ENCODE measurements at regions not wholly inside any gene's neighbourhood (a gene's known extent, or its start where the extent isn't known, plus 50 kb on each side); places are given as distances from the start of the nearest gene placed in this dataset.

DNA sequence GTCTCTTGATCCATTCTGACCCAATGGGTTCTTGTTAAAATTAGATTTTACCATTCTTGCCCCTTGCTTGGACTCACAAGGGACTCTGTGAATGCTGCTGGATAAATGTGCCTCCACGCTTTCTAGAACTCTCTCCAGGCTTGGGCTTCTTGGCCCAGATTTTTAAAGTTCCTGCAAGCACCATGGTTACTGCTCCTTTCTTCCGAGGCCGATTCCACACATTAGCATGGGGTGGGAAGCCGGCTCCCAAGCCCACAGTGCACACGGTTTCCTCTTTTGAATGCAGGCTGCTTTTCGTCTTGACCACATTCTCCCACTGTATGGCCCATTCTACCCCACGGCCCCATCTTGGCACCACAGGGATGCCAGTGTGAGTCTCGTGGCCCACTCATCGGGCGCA is 174.3 kb upstream of the PITRM1 start:
- Histone ChIP-seq H3K4me1 (no peaks in the 10 kb centered on the region), H3K4me3 (no peak overlapping the region), H3K36me3 (no peaks in the 10 kb centered on the region), H3K27me3 (no peaks in the 10 kb centered on the region), H3K27ac (no peak overlapping the region), H3K9me3 (no peaks in the 10 kb centered on the region)
- WGBS, 2 donors (ENCODE audit: low coverage in 1 of 2), result 86 to 100% methylated on average over 1 to 10 of the region's 10 CpGs
- intact Hi-C loops (cut with DNase I; ENCODE audit: low total_unique reads), result no loop called here
- no peak for DNase-seq
- in situ Hi-C loops (cut with MboI; ENCODE audit: low pct_ligation_motif_present in 1 of 4, low pct_unique_long_range_greater_than_20kb in 1 of 4, low sequenced_read_pairs in 3 of 4), result no loop called here
- TF ChIP-seq, protein P1, sequence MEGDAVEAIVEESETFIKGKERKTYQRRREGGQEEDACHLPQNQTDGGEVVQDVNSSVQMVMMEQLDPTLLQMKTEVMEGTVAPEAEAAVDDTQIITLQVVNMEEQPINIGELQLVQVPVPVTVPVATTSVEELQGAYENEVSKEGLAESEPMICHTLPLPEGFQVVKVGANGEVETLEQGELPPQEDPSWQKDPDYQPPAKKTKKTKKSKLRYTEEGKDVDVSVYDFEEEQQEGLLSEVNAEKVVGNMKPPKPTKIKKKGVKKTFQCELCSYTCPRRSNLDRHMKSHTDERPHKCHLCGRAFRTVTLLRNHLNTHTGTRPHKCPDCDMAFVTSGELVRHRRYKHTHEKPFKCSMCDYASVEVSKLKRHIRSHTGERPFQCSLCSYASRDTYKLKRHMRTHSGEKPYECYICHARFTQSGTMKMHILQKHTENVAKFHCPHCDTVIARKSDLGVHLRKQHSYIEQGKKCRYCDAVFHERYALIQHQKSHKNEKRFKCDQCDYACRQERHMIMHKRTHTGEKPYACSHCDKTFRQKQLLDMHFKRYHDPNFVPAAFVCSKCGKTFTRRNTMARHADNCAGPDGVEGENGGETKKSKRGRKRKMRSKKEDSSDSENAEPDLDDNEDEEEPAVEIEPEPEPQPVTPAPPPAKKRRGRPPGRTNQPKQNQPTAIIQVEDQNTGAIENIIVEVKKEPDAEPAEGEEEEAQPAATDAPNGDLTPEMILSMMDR (IDR thresholded peaks at IDR 0.05), result no peak
- TF ChIP-seq POLR2A (IDR thresholded peaks at IDR 0.05) (no peak), POLR2AphosphoS5 (IDR thresholded peaks at IDR 0.05) (no peak), EP300 (IDR thresholded peaks at IDR 0.05; ENCODE audit: low read depth) (no peak)

DNA sequence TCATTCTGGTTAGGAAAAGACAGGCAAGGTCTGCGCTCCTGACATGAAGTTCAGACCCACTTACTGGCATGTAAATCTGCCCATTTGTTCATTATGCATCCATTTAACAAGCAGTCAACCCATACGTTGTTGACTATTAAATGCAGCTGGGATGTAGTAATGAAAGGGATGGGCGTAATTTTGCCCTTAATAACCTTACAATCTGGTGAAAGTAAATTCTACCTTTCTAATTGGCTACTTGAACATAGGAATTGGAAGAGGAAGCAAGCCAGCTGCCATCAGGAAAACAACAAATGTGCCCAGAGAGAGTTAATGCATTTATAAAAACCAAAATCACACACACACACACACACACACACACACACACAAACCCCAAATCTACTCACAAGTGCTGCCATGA is 170.2 kb upstream of the PITRM1 start:
- Histone ChIP-seq H3K36me3 (no peaks in the 10 kb centered on the region), H3K4me3 (no peak overlapping the region), H3K27me3 (no peaks in the 10 kb centered on the region), H3K27ac (no peak overlapping the region), H3K9me3 (no peaks in the 10 kb centered on the region), H3K4me1 (no peaks in the 10 kb centered on the region)
- WGBS, 2 donors (ENCODE audit: low coverage in 1 of 2), result 74 to 87% methylated on average over 3 of the region's 3 CpGs
- no peak for TF ChIP-seq POLR2AphosphoS5 (IDR thresholded peaks at IDR 0.05)
- no peak for TF ChIP-seq POLR2A (IDR thresholded peaks at IDR 0.05)
- TF ChIP-seq, protein P1 (IDR thresholded peaks at IDR 0.05), result no peak
- no peak for TF ChIP-seq EP300 (IDR thresholded peaks at IDR 0.05; ENCODE audit: low read depth)
- DNase-seq, result no peak
- intact Hi-C loops (cut with DNase I; ENCODE audit: low total_unique reads) (no loop called here), in situ Hi-C loops (cut with MboI; ENCODE audit: low pct_ligation_motif_present in 1 of 4, low pct_unique_long_range_greater_than_20kb in 1 of 4, low sequenced_read_pairs in 3 of 4) (no loop called here)

DNA sequence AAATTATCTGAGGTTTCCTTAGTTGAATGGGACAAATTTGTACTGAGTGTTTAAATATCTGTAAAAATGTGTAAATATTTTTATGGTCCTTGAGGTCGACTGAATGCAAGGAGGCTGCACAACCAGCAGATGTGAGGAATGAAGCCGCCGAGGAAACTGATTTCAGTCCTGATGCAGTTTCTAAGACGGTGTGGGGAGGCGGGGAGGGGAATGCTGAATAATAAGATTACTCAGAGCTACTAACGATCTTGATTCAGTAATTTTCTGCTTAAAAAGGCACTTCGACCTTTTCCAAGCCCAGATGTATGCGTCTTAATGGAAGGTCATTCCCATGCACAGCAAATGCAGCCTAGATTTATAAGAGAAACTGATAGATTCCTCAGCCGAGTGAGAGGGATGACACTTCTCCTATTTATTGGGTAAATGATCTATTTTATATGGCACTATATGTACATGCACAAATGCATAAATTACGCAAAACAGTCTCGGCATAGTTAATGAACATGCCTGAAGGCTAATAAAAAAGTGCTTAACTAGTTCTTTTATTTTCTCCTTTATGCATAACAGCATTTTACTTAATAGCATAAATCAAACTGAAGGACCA is 167.6 kb upstream of the PITRM1 start:
- in situ Hi-C loops (cut with MboI; ENCODE audit: low pct_ligation_motif_present in 1 of 4, low pct_unique_long_range_greater_than_20kb in 1 of 4, low sequenced_read_pairs in 3 of 4) (no loop called here), intact Hi-C loops (cut with DNase I; ENCODE audit: low total_unique reads) (no loop called here)
- no peak overlapping the region for H3K27ac ChIP-seq
- no peak for DNase-seq
- no peaks in the 10 kb centered on the region for H3K9me3 ChIP-seq
- no peaks in the 10 kb centered on the region for H3K4me1 ChIP-seq
- H3K36me3 ChIP-seq, result no peaks in the 10 kb centered on the region
- no peaks in the 10 kb centered on the region for H3K27me3 ChIP-seq
- WGBS, 2 donors (ENCODE audit: low coverage in 1 of 2), result 82 to 93% methylated on average over 5 to 11 of the region's 11 CpGs
- no peak for TF ChIP-seq EP300 (IDR thresholded peaks at IDR 0.05; ENCODE audit: low read depth)
- TF ChIP-seq, protein P1 (IDR thresholded peaks at IDR 0.05), result no peak
- no peak for TF ChIP-seq POLR2A (IDR thresholded peaks at IDR 0.05)
- no peak for TF ChIP-seq POLR2AphosphoS5 (IDR thresholded peaks at IDR 0.05)
- H3K4me3 ChIP-seq, result no peak overlapping the region

DNA sequence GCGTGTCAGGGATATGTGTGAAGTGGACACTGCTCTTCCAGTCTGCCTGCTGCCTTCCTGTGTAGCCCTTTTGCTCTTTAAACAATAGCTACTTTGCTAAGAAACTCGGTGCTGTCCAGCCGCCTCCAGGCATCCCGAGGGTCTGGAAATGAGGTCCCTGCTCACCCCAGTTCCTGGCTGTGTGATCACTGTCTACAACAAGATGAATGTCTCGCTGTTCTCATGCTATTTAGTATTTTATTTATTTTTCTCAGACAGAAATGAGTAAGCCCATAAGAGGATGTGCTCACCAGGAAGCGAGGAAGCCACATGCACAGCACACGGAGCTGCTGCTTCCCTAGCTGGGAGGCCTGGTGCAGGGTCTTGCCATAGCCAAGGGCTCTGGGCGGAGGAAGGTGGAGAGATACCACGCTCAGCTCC is 167.0 kb upstream of the PITRM1 start:
- DNase-seq, result no peak
- WGBS, 2 donors (ENCODE audit: low coverage in 1 of 2), result 56 to 62% methylated on average over 4 to 9 of the region's 9 CpGs
- in situ Hi-C loops (cut with MboI; ENCODE audit: low pct_ligation_motif_present in 1 of 4, low pct_unique_long_range_greater_than_20kb in 1 of 4, low sequenced_read_pairs in 3 of 4) (no loop called here), intact Hi-C loops (cut with DNase I; ENCODE audit: low total_unique reads) (no loop called here)
- Histone ChIP-seq H3K27ac (no peak overlapping the region), H3K4me3 (no peak overlapping the region), H3K27me3 (no peaks in the 10 kb centered on the region), H3K4me1 (no peaks in the 10 kb centered on the region), H3K36me3 (no peaks in the 10 kb centered on the region), H3K9me3 (no peaks in the 10 kb centered on the region)
- TF ChIP-seq, protein P1 (IDR thresholded peaks at IDR 0.05), result no peak
- TF ChIP-seq EP300 (IDR thresholded peaks at IDR 0.05; ENCODE audit: low read depth) (no peak), POLR2AphosphoS5 (IDR thresholded peaks at IDR 0.05) (no peak), POLR2A (IDR thresholded peaks at IDR 0.05) (no peak)

Data from transverse colon (tissue), 4 donors.